SK-N-SH (cell line): ENCODE measurements at regions not wholly inside any gene's neighbourhood (a gene's known extent, or its start where the extent isn't known, plus 50 kb on each side); places are given as distances from the start of the nearest gene placed in this dataset.

Source experiments
- CTCF ChIA-PET: fragments of 300-600, 350-600 bp; formaldehyde crosslinking; extraction: SDS; loops from one replicate; lab custom pipeline; 2021; lab: Yijun Ruan, JAX
- POLR2A ChIA-PET: fragments of 350-600 bp; sonication (Branson Sonifier 250); formaldehyde crosslinking; extraction: SDS; loops from one replicate; lab custom pipeline; 2020; ENCODE audit warnings: antibody characterized with exemption, inconsistent platforms; lab: Yijun Ruan, JAX
- DNase-seq: peaks from one replicate; pipeline ENCODE4 v3.0.0; 2012
- H2AFZ ChIP-seq: fragments of 200-600 bp; sonication (generic); 2 replicates; pipeline ENCODE4 v1.8.1; 2016; ENCODE audit warnings: antibody characterized with exemption, mild to moderate bottlenecking, low read depth
- H3F3A ChIP-seq: fragments of 200-600 bp; sonication (generic); replicated peaks from 2 replicates; pipeline ENCODE3; 2016; ENCODE audit warnings: antibody characterized with exemption, mild to moderate bottlenecking; ENCODE audit not compliant: insufficient read depth
- H3K27ac ChIP-seq, 2 experiments: fragments of 200-500 bp in 1 of 2; fragments of 200-600 bp in 1 of 2; sonication (Bioruptor generic) in 1 of 2; sonication (generic), shearing (Covaris generic) in 1 of 2; 2 replicates each; pipeline versions ENCODE4 v1.5.1 to v1.6.1; 2014 to 2016; ENCODE audit warnings: low read depth in 2 of 2, inconsistent platforms in 1 of 2, low read length in 1 of 2, mild to moderate bottlenecking in 1 of 2, mixed read lengths in 1 of 2
- H3K27me3 ChIP-seq: fragments of 200-600 bp; sonication (generic), shearing (Covaris generic); 2 replicates; pipeline ENCODE4 v1.6.1; 2016; ENCODE audit warnings: mixed run types; ENCODE audit not compliant: insufficient read depth
- H3K36me3 ChIP-seq, 2 experiments: fragments of 200-500 bp in 1 of 2; fragments of 200-600 bp in 1 of 2; sonication (Bioruptor generic) in 1 of 2; sonication (generic) in 1 of 2; replicated peaks in 1 of 2; 2 replicates each; pipeline versions ENCODE3 to v1.5.1; 2014 to 2016; ENCODE audit warnings: low read length in 1 of 2, mild to moderate bottlenecking in 1 of 2; ENCODE audit not compliant: insufficient read depth in 2 of 2, control insufficient read depth in 1 of 2
- H3K4me1 ChIP-seq, 2 experiments: fragments of 200-500 bp in 1 of 2; fragments of 200-600 bp in 1 of 2; sonication (Bioruptor generic) in 1 of 2; sonication (generic), shearing (Covaris generic) in 1 of 2; 2 replicates each; pipeline versions ENCODE4 v1.5.1 to v1.6.1; 2014 to 2016; ENCODE audit warnings: low read depth in 1 of 2, low read length in 1 of 2, mixed run types in 1 of 2; ENCODE audit not compliant: insufficient read depth in 2 of 2, control insufficient read depth in 1 of 2
- H3K4me2 ChIP-seq: fragments of 200-600 bp; sonication (generic), shearing (Covaris generic); 2 replicates; pipeline ENCODE4 v1.6.1; 2017; ENCODE audit warnings: mixed run types
- H3K4me3 ChIP-seq, 2 experiments: fragments of 200-500 bp in 1 of 2; fragments of 200-600 bp in 1 of 2; sonication (Bioruptor generic) in 1 of 2; sonication (generic), shearing (Covaris generic) in 1 of 2; 2 replicates each; pipeline versions ENCODE4 v1.5.1 to v1.8.1; 2014 to 2016; ENCODE audit warnings: low read depth in 2 of 2, inconsistent platforms in 1 of 2, low read length in 1 of 2, mild to moderate bottlenecking in 1 of 2, mixed read lengths in 1 of 2, moderate library complexity in 1 of 2
- H3K79me2 ChIP-seq: fragments of 200-600 bp; sonication (generic); 2 replicates; pipeline ENCODE4 v1.8.1; 2017; ENCODE audit warnings: mild to moderate bottlenecking; ENCODE audit not compliant: insufficient read depth
- H3K9ac ChIP-seq: fragments of 200-600 bp; sonication (generic); 2 replicates; pipeline ENCODE4 v1.6.1; 2017; ENCODE audit warnings: mixed run types
- H3K9me2 ChIP-seq: fragments of 200-600 bp; sonication (generic); 2 replicates; pipeline ENCODE4 v1.6.1; 2017; ENCODE audit warnings: mixed run types
- H3K9me3 ChIP-seq: fragments of 200-600 bp; sonication (generic); 2 replicates; pipeline ENCODE4 v1.6.1; 2017; ENCODE audit warnings: mixed run types, mild to moderate bottlenecking, moderate library complexity
- H4K20me1 ChIP-seq: fragments of 200-600 bp; sonication (generic); 2 replicates; pipeline ENCODE4 v1.6.1; 2017; ENCODE audit warnings: mild to moderate bottlenecking, mixed run types; ENCODE audit not compliant: insufficient read depth
- ELF1 ChIP-seq: IDR thresholded peaks from 2 replicates; pipeline ENCODE4 v1.4.0; 2012
- EP300 ChIP-seq, 2 experiments: IDR thresholded peaks; 2 replicates each; pipeline versions ENCODE4 v1.4.0 to v1.6.1; 2012; ENCODE audit warnings: borderline replicate concordance in 1 of 2, low read depth in 1 of 2, low read length in 1 of 2
- EZH2phosphoT487 ChIP-seq: fragments of 200-600 bp; sonication (generic); IDR thresholded peaks from 2 replicates; pipeline ENCODE4 v1.6.1; 2017; ENCODE audit warnings: low read depth, mixed run types, mild to moderate bottlenecking, antibody characterized with exemption, moderate library complexity, borderline replicate concordance
- FOXJ3 ChIP-seq: sonication (generic); formaldehyde crosslinking; IDR thresholded peaks from 2 replicates; pipeline ENCODE4 v1.5.1; 2020; ENCODE audit warnings: mild to moderate bottlenecking, missing genetic modification reagents
- GABPA ChIP-seq: IDR thresholded peaks from 2 replicates; pipeline ENCODE4 v1.4.0; 2012; ENCODE audit warnings: low read depth, mild to moderate bottlenecking
- JUND ChIP-seq: IDR thresholded peaks from 2 replicates; pipeline ENCODE4 v1.4.0; 2012
- MEF2A ChIP-seq: IDR thresholded peaks from 2 replicates; pipeline ENCODE4 v1.4.0; 2012; ENCODE audit warnings: low read depth, borderline replicate concordance
- NFIC ChIP-seq: IDR thresholded peaks from 2 replicates; pipeline ENCODE4 v1.4.0; 2012; ENCODE audit warnings: borderline replicate concordance
- POLR2AphosphoS5 ChIP-seq: IDR thresholded peaks from 2 replicates; pipeline ENCODE4 v1.6.1; 2012; ENCODE audit warnings: low read depth, low read length
- RFX5 ChIP-seq: IDR thresholded peaks from 2 replicates; pipeline ENCODE4 v1.6.1; 2012; ENCODE audit warnings: mild to moderate bottlenecking, improper control_type of control experiment, low read length
- RXRA ChIP-seq: IDR thresholded peaks from 2 replicates; pipeline ENCODE4 v1.4.0; 2012; ENCODE audit warnings: low read depth, mild to moderate bottlenecking, borderline replicate concordance
- SIN3A ChIP-seq: IDR thresholded peaks from 2 replicates; pipeline ENCODE4 v1.6.1; 2012; ENCODE audit warnings: low read depth, mild to moderate bottlenecking, low read length, moderate library complexity, borderline replicate concordance
- SMC3 ChIP-seq: IDR thresholded peaks from 2 replicates; pipeline ENCODE4 v1.6.1; 2012; ENCODE audit warnings: low read depth, low read length, improper control_type of control experiment
- TEAD4 ChIP-seq: IDR thresholded peaks from 2 replicates; pipeline ENCODE4 v1.4.0; 2012; ENCODE audit warnings: mild to moderate bottlenecking, borderline replicate concordance; ENCODE audit not compliant: insufficient read depth
- WGBS: methylation state at CpG from one replicate; pipeline ENCODE4 v1.1.6; 2017; ENCODE audit warnings: low lambda C conversion rate; 5-methylcytosine and 5-hydroxymethylcytosine counted together
- TF ChIP-seq, protein P1 (sequence below): fragments of 150-350 bp; IDR thresholded peaks from 2 replicates; pipeline ENCODE4 v1.6.1; 2016; ENCODE audit warnings: mild to moderate bottlenecking, low read depth, low read length
- TF ChIP-seq, protein P2 (sequence below): fragments of 150-350 bp; IDR thresholded peaks from 2 replicates; pipeline ENCODE4 v1.6.1; 2017; ENCODE audit warnings: antibody characterized with exemption, low read length, low read depth, borderline replicate concordance
- TF ChIP-seq, protein P3 (sequence below): IDR thresholded peaks from 2 replicates; pipeline ENCODE4 v1.4.0; 2012; ENCODE audit warnings: low read depth, borderline replicate concordance
- TF ChIP-seq, protein P4 (sequence below): IDR thresholded peaks from 2 replicates; pipeline ENCODE4; 2012
- TF ChIP-seq, protein P5 (sequence below): IDR thresholded peaks from 2 replicates; pipeline ENCODE4 v1.4.0; 2012; ENCODE audit warnings: low read depth, borderline replicate concordance
- TF ChIP-seq, protein P6 (sequence below): IDR thresholded peaks from 2 replicates; pipeline ENCODE4 v1.4.0; 2012; ENCODE audit warnings: low read depth

DNA sequence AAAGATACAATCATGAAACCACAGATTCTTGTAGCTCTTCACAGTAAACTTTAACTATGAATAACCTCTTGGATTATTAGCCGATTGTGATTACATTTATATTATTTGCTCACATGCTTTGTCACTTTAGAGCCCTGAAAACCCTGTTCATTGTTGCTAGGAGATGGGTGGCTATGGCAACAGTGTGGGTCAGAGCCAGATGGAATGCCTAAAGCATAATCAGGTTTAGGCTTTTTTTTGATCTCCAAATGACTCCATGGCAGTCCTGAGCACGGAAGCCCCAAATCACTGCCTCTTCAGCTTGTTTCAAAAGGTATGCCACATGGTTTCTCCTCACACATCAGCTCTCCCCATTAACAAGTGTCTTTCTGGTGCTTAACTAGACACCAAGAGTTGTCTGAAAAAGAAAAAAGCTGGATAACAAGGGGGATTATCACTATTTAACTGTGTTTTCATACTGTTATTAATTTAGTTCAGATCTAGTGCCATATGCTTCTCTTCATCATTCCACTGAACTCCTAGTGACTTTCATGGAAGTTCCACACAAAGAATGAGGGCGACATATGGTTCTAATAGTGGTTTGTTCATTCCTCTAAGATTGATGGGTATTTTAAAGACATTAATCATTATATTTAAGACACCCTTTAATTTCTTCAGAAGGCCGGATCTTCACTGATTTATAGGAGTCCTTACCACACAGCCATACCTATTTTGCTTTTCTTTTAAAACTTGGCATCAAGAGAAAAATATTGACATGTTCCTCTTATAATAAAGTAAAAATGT is 88.8 kb upstream of the PAM start (continued):
- TF ChIP-seq FOXJ3 (CRISPR knock-in tag) (no peak), EP300 (IDR thresholded peaks at IDR 0.05; ENCODE audit: borderline replicate concordance in 1 of 2, low read depth in 1 of 2, low read length in 1 of 2) (peak; percentile 76 to 80; a peak in 3 of 4 replicates), RXRA (peak; percentile 43; the same call in 1 of the 2 replicates), TEAD4 (peak; percentile 41; the same call in 1 of the 2 replicates), GABPA (no peak), NFIC (peak; percentile 55; the same call in 1 of the 2 replicates), MEF2A (peak; percentile 40; the same call in 1 of the 2 replicates), SMC3 (no peak), EZH2phosphoT487 (no peak)
- TF ChIP-seq, protein P1, sequence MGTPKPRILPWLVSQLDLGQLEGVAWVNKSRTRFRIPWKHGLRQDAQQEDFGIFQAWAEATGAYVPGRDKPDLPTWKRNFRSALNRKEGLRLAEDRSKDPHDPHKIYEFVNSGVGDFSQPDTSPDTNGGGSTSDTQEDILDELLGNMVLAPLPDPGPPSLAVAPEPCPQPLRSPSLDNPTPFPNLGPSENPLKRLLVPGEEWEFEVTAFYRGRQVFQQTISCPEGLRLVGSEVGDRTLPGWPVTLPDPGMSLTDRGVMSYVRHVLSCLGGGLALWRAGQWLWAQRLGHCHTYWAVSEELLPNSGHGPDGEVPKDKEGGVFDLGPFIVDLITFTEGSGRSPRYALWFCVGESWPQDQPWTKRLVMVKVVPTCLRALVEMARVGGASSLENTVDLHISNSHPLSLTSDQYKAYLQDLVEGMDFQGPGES, result no peak
- TF ChIP-seq, protein P2, sequence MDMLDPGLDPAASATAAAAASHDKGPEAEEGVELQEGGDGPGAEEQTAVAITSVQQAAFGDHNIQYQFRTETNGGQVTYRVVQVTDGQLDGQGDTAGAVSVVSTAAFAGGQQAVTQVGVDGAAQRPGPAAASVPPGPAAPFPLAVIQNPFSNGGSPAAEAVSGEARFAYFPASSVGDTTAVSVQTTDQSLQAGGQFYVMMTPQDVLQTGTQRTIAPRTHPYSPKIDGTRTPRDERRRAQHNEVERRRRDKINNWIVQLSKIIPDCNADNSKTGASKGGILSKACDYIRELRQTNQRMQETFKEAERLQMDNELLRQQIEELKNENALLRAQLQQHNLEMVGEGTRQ, result no peak
- TF ChIP-seq, protein P3, sequence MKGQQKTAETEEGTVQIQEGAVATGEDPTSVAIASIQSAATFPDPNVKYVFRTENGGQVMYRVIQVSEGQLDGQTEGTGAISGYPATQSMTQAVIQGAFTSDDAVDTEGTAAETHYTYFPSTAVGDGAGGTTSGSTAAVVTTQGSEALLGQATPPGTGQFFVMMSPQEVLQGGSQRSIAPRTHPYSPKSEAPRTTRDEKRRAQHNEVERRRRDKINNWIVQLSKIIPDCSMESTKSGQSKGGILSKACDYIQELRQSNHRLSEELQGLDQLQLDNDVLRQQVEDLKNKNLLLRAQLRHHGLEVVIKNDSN, result no peak
- TF ChIP-seq, protein P4, sequence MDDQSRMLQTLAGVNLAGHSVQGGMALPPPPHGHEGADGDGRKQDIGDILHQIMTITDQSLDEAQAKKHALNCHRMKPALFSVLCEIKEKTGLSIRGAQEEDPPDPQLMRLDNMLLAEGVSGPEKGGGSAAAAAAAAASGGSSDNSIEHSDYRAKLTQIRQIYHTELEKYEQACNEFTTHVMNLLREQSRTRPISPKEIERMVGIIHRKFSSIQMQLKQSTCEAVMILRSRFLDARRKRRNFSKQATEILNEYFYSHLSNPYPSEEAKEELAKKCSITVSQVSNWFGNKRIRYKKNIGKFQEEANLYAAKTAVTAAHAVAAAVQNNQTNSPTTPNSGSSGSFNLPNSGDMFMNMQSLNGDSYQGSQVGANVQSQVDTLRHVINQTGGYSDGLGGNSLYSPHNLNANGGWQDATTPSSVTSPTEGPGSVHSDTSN, result peak; percentile 92
- TF ChIP-seq, all 33 proteins: peak for 11

DNA sequence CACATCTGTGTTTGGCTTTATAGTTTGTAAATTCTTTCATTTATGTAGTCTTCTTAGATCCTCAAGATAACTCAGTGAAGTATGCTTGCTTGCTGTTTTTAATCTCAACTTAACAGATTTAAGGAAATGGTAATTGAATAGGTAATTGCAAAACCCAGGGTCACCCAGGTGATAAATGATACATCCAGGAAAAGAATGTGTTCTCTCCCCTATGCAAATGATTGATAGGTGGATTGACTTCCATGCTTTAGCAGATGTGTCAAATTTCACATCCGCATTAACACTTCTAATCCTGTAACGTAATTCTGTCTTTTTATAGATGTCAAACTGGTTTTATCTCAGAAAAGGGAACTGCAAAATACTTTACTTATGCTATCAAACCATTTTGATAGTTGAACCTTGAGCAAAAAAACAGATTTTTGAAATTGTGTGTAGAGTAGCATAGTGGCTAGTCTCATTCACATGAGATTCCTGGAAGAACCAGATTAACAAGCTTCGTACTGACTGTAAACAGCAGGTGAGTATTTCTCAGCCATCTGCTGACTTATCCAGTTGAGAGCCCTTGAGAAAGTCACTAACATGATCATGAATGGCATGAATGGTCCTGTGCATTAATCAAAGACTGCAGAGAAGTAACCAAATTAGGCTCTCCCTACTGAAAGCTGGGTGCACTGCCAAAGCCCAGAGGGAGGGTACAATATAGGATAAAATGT is 86.7 kb upstream of the PAM start:
- H3K79me2 ChIP-seq, result no peaks in the 10 kb centered on the region
- H3K4me1 ChIP-seq, result peaks cover 11 to 28% of the 10 kb centered on the region in 2 experiments
- TF ChIP-seq EZH2phosphoT487 (no peak), RFX5 (no peak), SIN3A (no peak), JUND (no peak), POLR2AphosphoS5 (no peak), ELF1 (no peak), EP300 (IDR thresholded peaks at IDR 0.05; ENCODE audit: borderline replicate concordance in 1 of 2, low read depth in 1 of 2, low read length in 1 of 2) (no peak), FOXJ3 (CRISPR knock-in tag) (no peak)
- TF ChIP-seq, protein P5, sequence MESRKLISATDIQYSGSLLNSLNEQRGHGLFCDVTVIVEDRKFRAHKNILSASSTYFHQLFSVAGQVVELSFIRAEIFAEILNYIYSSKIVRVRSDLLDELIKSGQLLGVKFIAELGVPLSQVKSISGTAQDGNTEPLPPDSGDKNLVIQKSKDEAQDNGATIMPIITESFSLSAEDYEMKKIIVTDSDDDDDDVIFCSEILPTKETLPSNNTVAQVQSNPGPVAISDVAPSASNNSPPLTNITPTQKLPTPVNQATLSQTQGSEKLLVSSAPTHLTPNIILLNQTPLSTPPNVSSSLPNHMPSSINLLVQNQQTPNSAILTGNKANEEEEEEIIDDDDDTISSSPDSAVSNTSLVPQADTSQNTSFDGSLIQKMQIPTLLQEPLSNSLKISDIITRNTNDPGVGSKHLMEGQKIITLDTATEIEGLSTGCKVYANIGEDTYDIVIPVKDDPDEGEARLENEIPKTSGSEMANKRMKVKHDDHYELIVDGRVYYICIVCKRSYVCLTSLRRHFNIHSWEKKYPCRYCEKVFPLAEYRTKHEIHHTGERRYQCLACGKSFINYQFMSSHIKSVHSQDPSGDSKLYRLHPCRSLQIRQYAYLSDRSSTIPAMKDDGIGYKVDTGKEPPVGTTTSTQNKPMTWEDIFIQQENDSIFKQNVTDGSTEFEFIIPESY, result no peak
- TF ChIP-seq, protein P6, sequence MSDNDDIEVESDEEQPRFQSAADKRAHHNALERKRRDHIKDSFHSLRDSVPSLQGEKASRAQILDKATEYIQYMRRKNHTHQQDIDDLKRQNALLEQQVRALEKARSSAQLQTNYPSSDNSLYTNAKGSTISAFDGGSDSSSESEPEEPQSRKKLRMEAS, result no peak
- TF ChIP-seq, protein P3, result no peak
- TF ChIP-seq, all 33 proteins: peak for 0
- H4K20me1 ChIP-seq, result no peaks in the 10 kb centered on the region
- H3K4me3 ChIP-seq, result no peak overlapping the region
- 59% methylated on average over 3 of the region's 3 CpGs for WGBS
- peaks cover 5% of the 10 kb centered on the region for H3F3A ChIP-seq
- no peaks in the 10 kb centered on the region for H3K9me3 ChIP-seq
- no peak for DNase-seq
- POLR2A ChIA-PET, result no interaction called here
- H3K9me2 ChIP-seq, result no peaks in the 10 kb centered on the region
- H3K36me3 ChIP-seq, result no peaks in the 10 kb centered on the region
- H2AFZ ChIP-seq, result no peak overlapping the region
- no peak overlapping the region for H3K9ac ChIP-seq
- no peak overlapping the region; a peak in 1 of 4 replicates for H3K27ac ChIP-seq
- no peak overlapping the region for H3K4me2 ChIP-seq
- CTCF ChIA-PET, result interaction anchor here (0.9 to 1.8 kb wide), 3 partner anchors 12 to 114 kb away, joined by 3 to 5 read pairs (median 4); no protein-coding TSS in a partner anchor
- no peaks in the 10 kb centered on the region for H3K27me3 ChIP-seq
